ENCODE measurements at regions not wholly inside any gene's neighbourhood (a gene's known extent, or its start where the extent isn't known, plus 50 kb on each side); places are given as distances from the start of the nearest gene placed in this dataset.

DNA sequence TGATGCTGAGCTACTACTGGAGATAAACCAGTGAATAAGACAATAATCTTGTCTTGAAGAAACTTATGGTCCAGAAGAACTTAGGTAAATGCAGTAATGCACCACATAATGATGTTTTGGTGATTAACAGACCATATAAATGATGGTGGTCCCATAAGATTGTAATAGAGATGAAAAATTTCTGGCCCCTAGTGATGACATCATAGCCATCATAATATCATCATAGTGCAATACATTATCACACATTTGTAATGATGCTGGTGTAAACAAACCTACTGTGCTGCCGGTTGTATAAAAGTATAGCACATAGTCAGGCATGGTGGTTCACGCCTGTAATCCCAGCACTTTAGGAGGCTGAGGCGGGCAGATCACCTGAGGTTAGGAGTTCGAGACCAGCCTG is 846.8 kb downstream of the FSTL5 start:
- TF ChIP-seq, protein P1, sequence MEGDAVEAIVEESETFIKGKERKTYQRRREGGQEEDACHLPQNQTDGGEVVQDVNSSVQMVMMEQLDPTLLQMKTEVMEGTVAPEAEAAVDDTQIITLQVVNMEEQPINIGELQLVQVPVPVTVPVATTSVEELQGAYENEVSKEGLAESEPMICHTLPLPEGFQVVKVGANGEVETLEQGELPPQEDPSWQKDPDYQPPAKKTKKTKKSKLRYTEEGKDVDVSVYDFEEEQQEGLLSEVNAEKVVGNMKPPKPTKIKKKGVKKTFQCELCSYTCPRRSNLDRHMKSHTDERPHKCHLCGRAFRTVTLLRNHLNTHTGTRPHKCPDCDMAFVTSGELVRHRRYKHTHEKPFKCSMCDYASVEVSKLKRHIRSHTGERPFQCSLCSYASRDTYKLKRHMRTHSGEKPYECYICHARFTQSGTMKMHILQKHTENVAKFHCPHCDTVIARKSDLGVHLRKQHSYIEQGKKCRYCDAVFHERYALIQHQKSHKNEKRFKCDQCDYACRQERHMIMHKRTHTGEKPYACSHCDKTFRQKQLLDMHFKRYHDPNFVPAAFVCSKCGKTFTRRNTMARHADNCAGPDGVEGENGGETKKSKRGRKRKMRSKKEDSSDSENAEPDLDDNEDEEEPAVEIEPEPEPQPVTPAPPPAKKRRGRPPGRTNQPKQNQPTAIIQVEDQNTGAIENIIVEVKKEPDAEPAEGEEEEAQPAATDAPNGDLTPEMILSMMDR (IDR thresholded peaks at IDR 0.05 in 8 of 11, conservative IDR thresholded peaks at IDR 0.05 in 3 of 11) = no peak
- TF ChIP-seq POLR2AphosphoS5 (IDR thresholded peaks at IDR 0.05) = no peak
- no peak for TF ChIP-seq POLR2A (IDR thresholded peaks at IDR 0.05)

All from spleen (tissue), 7 donors.